ENCODE measurements at regions not wholly inside any gene's neighbourhood (a gene's known extent, or its start where the extent isn't known, plus 50 kb on each side); places are given as distances from the start of the nearest gene placed in this dataset.
"Not testable (repeated sequence)": the region's sequence is repeated elsewhere in the genome, so short reads cannot be mapped to it uniquely, and the experiment has no call there.

- H3K4me3 ChIP-seq (ENCODE audit: low read length): no peak overlapping the region
- DNase-seq (ENCODE audit: low read depth): no peak
- TF ChIP-seq, protein P1, sequence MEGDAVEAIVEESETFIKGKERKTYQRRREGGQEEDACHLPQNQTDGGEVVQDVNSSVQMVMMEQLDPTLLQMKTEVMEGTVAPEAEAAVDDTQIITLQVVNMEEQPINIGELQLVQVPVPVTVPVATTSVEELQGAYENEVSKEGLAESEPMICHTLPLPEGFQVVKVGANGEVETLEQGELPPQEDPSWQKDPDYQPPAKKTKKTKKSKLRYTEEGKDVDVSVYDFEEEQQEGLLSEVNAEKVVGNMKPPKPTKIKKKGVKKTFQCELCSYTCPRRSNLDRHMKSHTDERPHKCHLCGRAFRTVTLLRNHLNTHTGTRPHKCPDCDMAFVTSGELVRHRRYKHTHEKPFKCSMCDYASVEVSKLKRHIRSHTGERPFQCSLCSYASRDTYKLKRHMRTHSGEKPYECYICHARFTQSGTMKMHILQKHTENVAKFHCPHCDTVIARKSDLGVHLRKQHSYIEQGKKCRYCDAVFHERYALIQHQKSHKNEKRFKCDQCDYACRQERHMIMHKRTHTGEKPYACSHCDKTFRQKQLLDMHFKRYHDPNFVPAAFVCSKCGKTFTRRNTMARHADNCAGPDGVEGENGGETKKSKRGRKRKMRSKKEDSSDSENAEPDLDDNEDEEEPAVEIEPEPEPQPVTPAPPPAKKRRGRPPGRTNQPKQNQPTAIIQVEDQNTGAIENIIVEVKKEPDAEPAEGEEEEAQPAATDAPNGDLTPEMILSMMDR (IDR thresholded peaks at IDR 0.05; ENCODE audit: insufficient read depth, low read depth, low read length, missing control alignments): no peak
Measured at GRCh38 chr22:49515475-49515874, 312.2 kb downstream of the BRD1 start.

DNA sequence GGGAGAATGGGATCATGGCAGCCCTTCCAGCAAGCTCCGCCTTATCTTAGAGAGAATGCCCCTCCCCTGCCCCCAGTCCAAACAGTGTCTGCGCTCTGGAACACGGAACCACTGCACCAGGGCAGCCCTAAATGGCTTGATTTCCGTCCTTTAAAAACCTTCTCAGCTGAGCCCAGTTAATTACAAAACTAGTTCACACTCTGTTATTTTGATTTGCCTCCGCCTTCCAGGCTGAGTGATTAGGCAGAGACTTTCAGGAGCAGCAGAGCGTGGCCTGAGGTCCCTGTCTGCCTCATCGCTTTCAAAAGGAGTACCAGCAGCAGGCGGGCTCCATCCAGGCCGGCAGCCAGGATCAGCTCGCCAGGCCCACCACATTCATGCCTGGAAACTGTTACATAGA lies 313.0 kb downstream of the BRD1 start:
- no peak overlapping the region for H3K4me3 ChIP-seq (ENCODE audit: low read length)
- TF ChIP-seq, protein P1 (IDR thresholded peaks at IDR 0.05; ENCODE audit: insufficient read depth, low read depth, low read length, missing control alignments): no peak
- DNase-seq (ENCODE audit: low read depth): no peak

- TF ChIP-seq, protein P1 (IDR thresholded peaks at IDR 0.05; ENCODE audit: insufficient read depth, low read depth, low read length, missing control alignments): no peak
- no peak for DNase-seq (ENCODE audit: low read depth)
- H3K4me3 ChIP-seq (ENCODE audit: low read length): no peak overlapping the region
Measured at GRCh38 chr22:49514211-49514610, 313.5 kb downstream of the BRD1 start.

GRCh38 chr22:49513358-49513851 lies 314.3 kb downstream of the BRD1 start:
- no peak for DNase-seq (ENCODE audit: low read depth)
- TF ChIP-seq, protein P1 (IDR thresholded peaks at IDR 0.05; ENCODE audit: insufficient read depth, low read depth, low read length, missing control alignments): no peak
- no peak overlapping the region for H3K4me3 ChIP-seq (ENCODE audit: low read length)

- H3K4me3 ChIP-seq (ENCODE audit: low read length): no peak overlapping the region
- DNase-seq (ENCODE audit: low read depth): no peak
- TF ChIP-seq, protein P1 (IDR thresholded peaks at IDR 0.05; ENCODE audit: insufficient read depth, low read depth, low read length, missing control alignments): no peak
Measured at GRCh38 chr22:49512487-49513165, 315.0 kb downstream of the BRD1 start.

DNA sequence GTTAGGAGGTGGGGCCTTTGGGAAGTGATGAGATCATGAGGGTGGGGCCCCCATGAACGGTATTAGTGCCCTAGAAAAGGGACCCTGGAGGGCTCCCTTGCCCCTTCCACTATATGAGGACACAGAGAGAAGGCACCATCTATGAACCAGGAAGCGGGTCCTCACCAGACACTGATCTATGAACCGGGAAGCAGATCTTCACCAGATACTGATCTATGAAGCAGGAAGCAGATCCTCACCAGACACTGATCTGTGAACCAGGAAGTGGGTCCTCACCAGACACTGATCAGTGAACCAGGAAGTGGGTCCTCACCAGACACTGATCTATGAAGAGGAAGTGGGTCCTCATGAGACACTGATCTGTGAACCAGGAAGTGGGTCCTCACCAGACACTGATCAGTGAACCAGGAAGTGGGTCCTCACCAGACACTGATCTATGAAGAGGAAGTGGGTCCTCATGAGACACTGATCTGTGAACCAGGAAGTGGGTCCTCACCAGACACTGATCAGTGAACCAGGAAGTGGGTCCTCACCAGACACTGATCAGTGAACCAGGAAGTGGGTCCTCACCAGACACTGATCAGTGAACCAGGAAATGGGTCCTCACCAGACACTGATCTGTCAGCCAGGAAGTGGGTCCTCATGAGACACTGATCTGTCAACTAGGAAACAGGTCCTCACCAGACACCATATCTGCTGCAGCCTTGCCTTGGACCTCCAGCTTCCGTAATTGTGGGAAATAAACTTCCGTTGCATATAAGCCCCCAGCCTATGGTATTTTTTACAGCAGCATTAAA lies 316.1 kb downstream of the BRD1 start:
- H3K4me3 ChIP-seq (ENCODE audit: low read length); DNase-seq (ENCODE audit: low read depth): not testable (repeated sequence)

- TF ChIP-seq, protein P1 (IDR thresholded peaks at IDR 0.05; ENCODE audit: insufficient read depth, low read depth, low read length, missing control alignments): no peak
- H3K4me3 ChIP-seq (ENCODE audit: low read length): no peak overlapping the region
- DNase-seq (ENCODE audit: low read depth): no peak
Measured at GRCh38 chr22:49510718-49511117, 317.0 kb downstream of the BRD1 start.

Measured in epithelial cell of esophagus (primary cell).